GM18502 (cell line): ENCODE measurements at regions not wholly inside any gene's neighbourhood (a gene's known extent, or its start where the extent isn't known, plus 50 kb on each side); places are given as distances from the start of the nearest gene placed in this dataset.

Experiments used
- ATAC-seq: cut with Tn5 transposase; IDR thresholded peaks from one replicate; pipeline ENCODE4 v1.9.1; 2021; ENCODE audit warnings: mild to moderate bottlenecking; ENCODE audit not compliant: unreplicated experiment, poor library complexity

- ATAC-seq, result no peak
These were observed 311.4 kb upstream of the UBE2E3 start for GRCh38 chr2:180669016-180669415.

GRCh38 chr2:180664507-180664906, 315.9 kb upstream of the UBE2E3 start:
- no peak for ATAC-seq

DNA sequence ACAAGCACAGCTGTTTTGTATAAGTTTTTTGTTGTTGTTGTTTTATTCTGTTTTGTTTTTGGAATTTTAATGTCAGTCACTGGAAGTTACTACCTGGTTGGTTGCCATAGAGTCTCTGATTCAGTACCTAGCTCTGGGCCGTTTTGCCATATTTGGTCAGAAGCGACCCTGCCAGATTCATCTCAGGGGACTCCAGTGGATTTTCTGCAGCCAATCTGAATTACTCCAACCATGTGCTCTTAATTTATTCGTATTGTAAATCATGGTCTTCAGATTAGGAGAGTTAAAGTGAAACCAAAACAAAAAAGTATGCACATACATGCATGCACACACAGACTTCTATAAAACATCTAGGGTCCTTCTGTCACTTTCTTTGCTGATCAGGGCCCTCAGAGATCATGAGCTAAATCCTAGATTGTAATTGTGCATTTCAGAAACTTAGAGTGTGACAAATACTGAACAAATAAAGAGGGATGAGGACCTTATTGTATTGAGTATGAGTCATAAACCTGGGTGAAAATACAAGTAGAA, 317.4 kb upstream of the UBE2E3 start:
- ATAC-seq, result peak; percentile 54

- peak; percentile 13 for ATAC-seq
These were observed 317.9 kb upstream of the UBE2E3 start for GRCh38 chr2:180662521-180662920.

DNA sequence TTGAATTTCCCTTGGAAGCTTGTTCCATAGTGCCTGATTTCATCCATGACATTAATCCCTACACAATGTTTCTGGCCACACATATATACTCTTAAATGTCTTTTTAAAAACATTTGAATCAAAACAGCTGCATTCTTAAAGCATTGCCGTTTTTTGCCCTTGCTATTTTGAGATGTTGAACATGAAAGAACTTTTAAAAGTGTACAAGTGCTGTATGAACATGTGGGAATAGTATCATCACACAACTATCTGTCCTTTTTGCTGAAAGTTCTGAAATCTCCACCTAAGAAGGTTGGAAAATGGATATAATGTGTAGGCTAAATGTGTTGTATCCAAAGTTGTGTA, 318.7 kb upstream of the UBE2E3 start:
- no peak for ATAC-seq

- ATAC-seq, result no peak
These were observed 319.3 kb upstream of the UBE2E3 start for GRCh38 chr2:180660881-180661685.

- ATAC-seq, result no peak
These were observed 320.2 kb upstream of the UBE2E3 start for GRCh38 chr2:180660207-180660606.

DNA sequence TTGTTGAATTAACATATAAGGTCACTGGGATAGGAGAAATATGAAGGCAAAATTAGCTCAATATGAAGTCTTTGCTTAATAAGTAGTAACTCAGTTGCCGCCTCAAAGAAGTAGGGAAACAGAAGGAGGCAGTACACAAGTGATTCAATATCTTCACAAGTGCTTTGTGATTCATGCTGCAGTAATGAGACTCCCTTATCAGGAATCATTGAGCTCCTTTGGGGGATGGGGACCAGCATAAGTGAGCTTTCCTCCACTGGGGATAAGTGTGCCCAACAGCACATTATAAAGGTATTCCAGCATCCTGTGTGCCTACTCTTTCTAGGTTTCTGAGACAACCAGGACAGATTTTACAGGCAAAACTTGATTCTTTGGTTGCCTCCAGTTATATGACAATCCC, 323.4 kb upstream of the UBE2E3 start:
- no peak for ATAC-seq

DNA sequence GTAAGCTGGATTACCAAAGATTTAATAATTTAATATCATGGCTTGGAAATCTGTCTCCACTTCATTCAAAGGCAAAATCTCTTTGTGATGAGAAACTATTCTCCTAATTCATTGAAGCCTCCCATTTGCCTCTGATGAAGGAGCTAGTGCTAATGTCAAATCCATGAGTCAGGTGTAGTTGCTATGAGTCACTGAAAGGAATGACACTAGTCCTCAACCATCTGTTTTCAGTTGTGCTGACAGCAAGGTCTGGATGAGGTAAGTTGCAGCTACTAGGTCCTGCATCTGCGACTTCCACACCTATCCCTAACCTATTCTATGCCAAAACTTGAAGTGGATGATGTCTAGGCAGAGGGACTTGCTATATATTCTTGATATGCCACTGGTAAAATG, 324.0 kb upstream of the UBE2E3 start:
- no peak for ATAC-seq

- no peak for ATAC-seq
These were observed 324.5 kb upstream of the UBE2E3 start for GRCh38 chr2:180655842-180656454.

- ATAC-seq, result no peak
These were observed 325.0 kb upstream of the UBE2E3 start for GRCh38 chr2:180655393-180655792.

GRCh38 chr2:180653481-180653880, 326.9 kb upstream of the UBE2E3 start:
- ATAC-seq, result no peak

GRCh38 chr2:180652794-180653193, 327.6 kb upstream of the UBE2E3 start:
- ATAC-seq, result peak; percentile 43

DNA sequence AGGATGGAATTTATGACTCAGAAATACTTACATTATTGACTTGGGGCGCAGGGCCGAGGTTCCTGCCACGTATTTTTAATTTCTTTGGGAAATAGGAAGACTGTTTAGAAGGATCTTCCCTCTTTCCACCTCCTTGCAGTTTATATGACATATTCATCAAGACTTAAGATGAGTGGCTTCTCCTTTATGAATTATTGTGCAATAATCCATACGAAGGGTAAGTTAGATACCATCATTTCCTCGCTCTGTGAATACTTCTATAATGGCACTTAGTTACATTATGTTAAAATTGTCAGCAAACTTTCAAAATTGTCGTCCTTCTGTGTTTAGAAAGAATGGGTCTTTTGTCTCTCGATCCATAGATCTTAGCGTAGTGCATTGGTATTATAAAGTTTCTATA, 328.8 kb upstream of the UBE2E3 start:
- ATAC-seq, result no peak

GRCh38 chr2:180647621-180648020, 332.8 kb upstream of the UBE2E3 start:
- ATAC-seq, result no peak

GRCh38 chr2:180647221-180647620, 333.2 kb upstream of the UBE2E3 start:
- no peak for ATAC-seq

- ATAC-seq, result no peak
These were observed 333.6 kb upstream of the UBE2E3 start for GRCh38 chr2:180646756-180647155.

DNA sequence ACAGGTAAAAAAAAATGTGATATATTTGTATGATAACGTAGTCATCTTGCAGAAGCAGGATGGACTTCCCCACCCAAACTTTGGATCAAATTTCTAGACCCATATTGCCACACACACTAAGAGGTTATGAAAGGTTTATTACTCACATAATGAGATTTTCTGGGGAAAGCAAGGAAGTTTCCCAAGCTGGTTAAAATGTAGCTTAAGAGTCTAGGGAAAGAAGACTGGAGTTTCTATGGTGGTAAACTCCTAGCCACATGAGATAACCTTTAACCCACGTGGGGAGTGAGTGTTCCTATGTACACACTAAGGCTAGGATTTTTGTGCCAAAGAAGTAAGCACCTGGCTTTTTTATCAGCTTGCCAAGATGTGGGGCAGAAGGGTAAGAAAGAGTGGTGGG, 335.7 kb upstream of the UBE2E3 start:
- ATAC-seq, result no peak

- no peak for ATAC-seq
These were observed 349.6 kb upstream of the UBE2E3 start for GRCh38 chr2:180630756-180631155.

DNA sequence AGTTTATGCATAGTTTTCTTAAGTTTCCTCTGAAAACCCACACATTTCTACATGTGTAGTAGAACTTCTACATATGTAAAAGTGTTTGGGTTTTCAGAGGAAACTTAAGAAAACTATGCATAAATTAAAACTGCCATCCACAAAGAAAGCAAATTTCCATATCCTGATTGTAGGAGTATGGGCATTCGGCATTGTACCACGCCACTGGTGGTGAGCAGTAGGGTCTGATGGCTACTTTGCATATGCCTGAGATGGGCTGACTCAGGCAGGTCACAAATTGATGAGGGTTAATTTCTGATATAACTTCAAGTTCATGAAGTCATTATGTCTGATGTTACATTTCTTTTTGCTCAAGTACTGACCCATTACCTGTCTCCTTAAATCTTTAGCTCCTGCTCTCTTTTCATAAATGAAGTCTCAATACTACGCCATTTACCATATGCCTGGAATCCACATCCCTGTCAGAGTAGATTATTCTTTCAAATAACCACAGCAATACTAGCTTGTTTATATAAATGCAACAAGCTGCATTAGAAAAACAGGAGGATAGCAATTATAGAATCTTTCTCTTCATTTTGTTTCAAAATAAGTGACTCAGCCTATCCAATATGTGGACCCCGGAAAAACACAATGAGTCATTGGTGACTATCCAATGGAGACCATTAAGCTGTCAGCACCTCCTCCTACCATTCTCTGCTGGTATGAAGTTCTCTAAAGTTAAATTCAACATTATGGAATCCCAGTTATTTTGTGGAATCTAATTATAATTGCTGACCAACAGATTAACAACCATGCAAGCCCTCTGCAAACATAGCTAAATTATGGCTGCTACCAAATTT, 355.2 kb upstream of the UBE2E3 start:
- no peak for ATAC-seq
